WTC11 (cell line): ENCODE measurements at regions not wholly inside any gene's neighbourhood (a gene's known extent, or its start where the extent isn't known, plus 50 kb on each side); places are given as distances from the start of the nearest gene placed in this dataset.

Source experiments
- ATAC-seq: fragments of 200-7000 bp; cut with Tn5 transposase; 2 replicates; pipeline ENCODE4 v1.10.0; 2021; ENCODE audit warnings: mild to moderate bottlenecking, moderate library complexity
- CTCF ChIA-PET: fragments of 300-600 bp; sonication (Branson Sonifier 250); formaldehyde crosslinking; loops from one replicate; lab custom pipeline; 2021; ENCODE audit warnings: antibody characterized with exemption; lab: Charles Lee
- POLR2A ChIA-PET: fragments of 350-600 bp; sonication (Branson Sonifier 250); formaldehyde crosslinking; loops from one replicate; lab custom pipeline; 2021; ENCODE audit warnings: antibody characterized with exemption; lab: Charles Lee
- DNase-seq: peaks from one replicate; pipeline ENCODE4 v3.0.0; 2021; ENCODE audit warnings: low spot score
- H3K27ac Mint-ChIP-seq: 2 replicates; pipeline ENCODE4 v1.8.0; 2021; ENCODE audit warnings: mixed read lengths
- H3K27me3 Mint-ChIP-seq: 2 replicates; pipeline ENCODE4 v1.8.0; 2021; ENCODE audit warnings: low read depth, mild to moderate bottlenecking, moderate library complexity, mixed read lengths
- H3K36me3 Mint-ChIP-seq: 2 replicates; pipeline ENCODE4 v1.8.0; 2021; ENCODE audit warnings: mixed read lengths
- H3K4me1 Mint-ChIP-seq: 2 replicates; pipeline ENCODE4 v1.8.0; 2022; ENCODE audit warnings: mixed read lengths
- H3K4me3 Mint-ChIP-seq: 2 replicates; pipeline ENCODE4 v1.8.0; 2021; ENCODE audit warnings: mild to moderate bottlenecking, moderate library complexity, mixed read lengths
- H3K9me3 Mint-ChIP-seq: 2 replicates; pipeline ENCODE4 v1.8.0; 2021; ENCODE audit warnings: mixed read lengths
- CBFB ChIP-seq: sonication (generic); formaldehyde crosslinking; IDR thresholded peaks from 2 replicates; pipeline ENCODE4 v1.8.1; 2022; ENCODE audit warnings: mild to moderate bottlenecking, low read depth, missing genetic modification reagents
- E2F5 ChIP-seq: sonication (generic); formaldehyde crosslinking; IDR thresholded peaks from 2 replicates; pipeline ENCODE4 v1.8.1; 2022; ENCODE audit warnings: mild to moderate bottlenecking, moderate library complexity, missing genetic modification reagents
- ESRRA ChIP-seq: sonication (generic); formaldehyde crosslinking; IDR thresholded peaks from 2 replicates; pipeline ENCODE4 v1.8.1; 2022; ENCODE audit warnings: mild to moderate bottlenecking, missing genetic modification reagents, borderline replicate concordance
- FOXK1 ChIP-seq: sonication (generic); formaldehyde crosslinking; IDR thresholded peaks from 2 replicates; pipeline ENCODE4 v1.8.0; 2022; ENCODE audit warnings: mild to moderate bottlenecking, moderate library complexity, missing genetic modification reagents
- GTF2I ChIP-seq: fragments of 250-450 bp; sonication (Bioruptor Pico); conservative IDR thresholded peaks from 2 replicates; pipeline ENCODE4 v1.4.0; 2021; ENCODE audit warnings: mild to moderate bottlenecking
- HMGA2 ChIP-seq: fragments of 250-450 bp; sonication (Bioruptor Pico); IDR thresholded peaks from 2 replicates; pipeline ENCODE4 v1.4.0; 2021; ENCODE audit warnings: mild to moderate bottlenecking, moderate library complexity
- KAT7 ChIP-seq: sonication (generic); formaldehyde crosslinking; IDR thresholded peaks from 2 replicates; pipeline ENCODE4 v1.8.1; 2023; ENCODE audit warnings: missing genetic modification reagents, mild to moderate bottlenecking, borderline replicate concordance
- MXD4 ChIP-seq: fragments of 250-450 bp; sonication (Bioruptor Pico); IDR thresholded peaks from 2 replicates; pipeline ENCODE4 v1.8.0; 2021; ENCODE audit warnings: mild to moderate bottlenecking, moderate library complexity, borderline replicate concordance
- MYBL2 ChIP-seq: sonication (generic); formaldehyde crosslinking; IDR thresholded peaks from 2 replicates; pipeline ENCODE4 v1.8.1; 2023; ENCODE audit warnings: mild to moderate bottlenecking, moderate library complexity, missing genetic modification reagents
- TP53 ChIP-seq: sonication (generic); formaldehyde crosslinking; IDR thresholded peaks from 2 replicates; pipeline ENCODE4 v1.8.1; 2023; ENCODE audit warnings: mild to moderate bottlenecking, missing genetic modification reagents
- ZNF121 ChIP-seq: sonication (generic); formaldehyde crosslinking; IDR thresholded peaks from 2 replicates; pipeline ENCODE4 v1.8.0; 2023; ENCODE audit warnings: missing genetic modification reagents
- ZNF219 ChIP-seq: sonication (generic); formaldehyde crosslinking; IDR thresholded peaks from 2 replicates; pipeline ENCODE4 v1.8.0; 2023; ENCODE audit warnings: missing genetic modification reagents, mild to moderate bottlenecking, borderline replicate concordance
- ZNF317 ChIP-seq: sonication (generic); formaldehyde crosslinking; IDR thresholded peaks from 2 replicates; pipeline ENCODE4 v1.8.1; 2023; ENCODE audit warnings: low read depth, mild to moderate bottlenecking, moderate library complexity, missing genetic modification reagents, borderline replicate concordance
- ZNF532 ChIP-seq: fragments of 250-450 bp; sonication (Bioruptor Pico); IDR thresholded peaks from 2 replicates; pipeline ENCODE4 v1.9.0; 2021; ENCODE audit warnings: mild to moderate bottlenecking, borderline replicate concordance
- ZNF671 ChIP-seq: fragments of 250-450 bp; sonication (Bioruptor Pico); IDR thresholded peaks from 2 replicates; pipeline ENCODE4 v1.8.0; 2021; ENCODE audit warnings: mild to moderate bottlenecking
- TF ChIP-seq, protein P1 (sequence below): fragments of 250-450 bp; sonication (Bioruptor Pico); IDR thresholded peaks from 2 replicates; pipeline ENCODE4 v1.9.0; 2021; ENCODE audit warnings: mild to moderate bottlenecking
- TF ChIP-seq, protein P2 (sequence below): fragments of 250-450 bp; sonication (Bioruptor Pico); IDR thresholded peaks from 2 replicates; pipeline ENCODE4 v1.9.0; 2021; ENCODE audit warnings: mild to moderate bottlenecking
- TF ChIP-seq, protein P3 (sequence below): sonication (generic); formaldehyde crosslinking; IDR thresholded peaks from 2 replicates; pipeline ENCODE4 v1.8.0; 2022; ENCODE audit warnings: missing genetic modification reagents
- TF ChIP-seq, protein P4 (sequence below): sonication (generic); formaldehyde crosslinking; IDR thresholded peaks from 2 replicates; pipeline ENCODE4 v1.8.0; 2022; ENCODE audit warnings: mild to moderate bottlenecking, missing genetic modification reagents

- TF ChIP-seq ZNF532 (CRISPR knock-in tag) (no peak), E2F5 (CRISPR knock-in tag) (no peak), ESRRA (CRISPR knock-in tag) (no peak)
- TF ChIP-seq, protein P1, sequence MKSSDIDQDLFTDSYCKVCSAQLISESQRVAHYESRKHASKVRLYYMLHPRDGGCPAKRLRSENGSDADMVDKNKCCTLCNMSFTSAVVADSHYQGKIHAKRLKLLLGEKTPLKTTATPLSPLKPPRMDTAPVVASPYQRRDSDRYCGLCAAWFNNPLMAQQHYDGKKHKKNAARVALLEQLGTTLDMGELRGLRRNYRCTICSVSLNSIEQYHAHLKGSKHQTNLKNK (CRISPR knock-in tag): no peak
Observed at GRCh38 chr11:42713279-42713678, 598.5 kb upstream of the API5 start (continued).

DNA sequence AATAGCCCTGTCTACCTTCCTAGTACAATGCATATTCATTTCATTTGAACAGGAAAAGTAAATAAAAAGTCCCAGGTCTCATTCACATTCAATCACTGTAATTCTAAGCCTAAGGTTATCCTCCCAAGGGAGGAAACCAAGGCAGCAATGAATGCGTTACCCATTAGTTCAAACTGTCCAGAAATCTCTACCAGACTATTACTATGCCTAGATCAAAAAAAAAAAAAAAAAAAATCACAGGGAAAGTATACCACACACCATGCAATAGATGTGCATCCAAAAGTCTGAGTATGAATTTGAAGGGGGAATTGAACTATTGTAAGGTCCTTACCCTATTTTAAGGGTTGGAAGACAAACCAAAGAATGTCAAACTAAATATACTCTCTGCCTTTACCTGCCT, 598.0 kb upstream of the API5 start:
- CTCF ChIA-PET: no interaction called here
- TF ChIP-seq TP53 (no peak), GTF2I (CRISPR knock-in tag) (no peak), CBFB (CRISPR knock-in tag) (no peak), HMGA2 (CRISPR knock-in tag) (no peak), ZNF121 (CRISPR knock-in tag) (no peak), ZNF317 (CRISPR knock-in tag) (no peak), ZNF671 (CRISPR knock-in tag) (no peak), ZNF219 (CRISPR knock-in tag) (no peak)
- TF ChIP-seq, protein P2, sequence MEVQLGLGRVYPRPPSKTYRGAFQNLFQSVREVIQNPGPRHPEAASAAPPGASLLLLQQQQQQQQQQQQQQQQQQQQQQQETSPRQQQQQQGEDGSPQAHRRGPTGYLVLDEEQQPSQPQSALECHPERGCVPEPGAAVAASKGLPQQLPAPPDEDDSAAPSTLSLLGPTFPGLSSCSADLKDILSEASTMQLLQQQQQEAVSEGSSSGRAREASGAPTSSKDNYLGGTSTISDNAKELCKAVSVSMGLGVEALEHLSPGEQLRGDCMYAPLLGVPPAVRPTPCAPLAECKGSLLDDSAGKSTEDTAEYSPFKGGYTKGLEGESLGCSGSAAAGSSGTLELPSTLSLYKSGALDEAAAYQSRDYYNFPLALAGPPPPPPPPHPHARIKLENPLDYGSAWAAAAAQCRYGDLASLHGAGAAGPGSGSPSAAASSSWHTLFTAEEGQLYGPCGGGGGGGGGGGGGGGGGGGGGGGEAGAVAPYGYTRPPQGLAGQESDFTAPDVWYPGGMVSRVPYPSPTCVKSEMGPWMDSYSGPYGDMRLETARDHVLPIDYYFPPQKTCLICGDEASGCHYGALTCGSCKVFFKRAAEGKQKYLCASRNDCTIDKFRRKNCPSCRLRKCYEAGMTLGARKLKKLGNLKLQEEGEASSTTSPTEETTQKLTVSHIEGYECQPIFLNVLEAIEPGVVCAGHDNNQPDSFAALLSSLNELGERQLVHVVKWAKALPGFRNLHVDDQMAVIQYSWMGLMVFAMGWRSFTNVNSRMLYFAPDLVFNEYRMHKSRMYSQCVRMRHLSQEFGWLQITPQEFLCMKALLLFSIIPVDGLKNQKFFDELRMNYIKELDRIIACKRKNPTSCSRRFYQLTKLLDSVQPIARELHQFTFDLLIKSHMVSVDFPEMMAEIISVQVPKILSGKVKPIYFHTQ: no peak
- no peak for ATAC-seq

GRCh38 chr11:42720716-42721563, 590.9 kb upstream of the API5 start:
- Mint-ChIP-seq H3K27ac (no peak overlapping the region), H3K9me3 (peaks cover 16% of the 10 kb centered on the region), H3K4me1 (peaks cover 6% of the 10 kb centered on the region), H3K27me3 (no peaks in the 10 kb centered on the region; the same call in 1 of the 2 replicates), H3K36me3 (no peaks in the 10 kb centered on the region), H3K4me3 (no peak overlapping the region)
- CTCF ChIA-PET: no interaction called here
- no peak for ATAC-seq
- POLR2A ChIA-PET: no interaction called here
- DNase-seq: no peak
- TF ChIP-seq MYBL2: no peak
- no peak for TF ChIP-seq ZNF317 (CRISPR knock-in tag)
- no peak for TF ChIP-seq CBFB (CRISPR knock-in tag)
- TF ChIP-seq, protein P1 (CRISPR knock-in tag): no peak
- TF ChIP-seq, protein P3, sequence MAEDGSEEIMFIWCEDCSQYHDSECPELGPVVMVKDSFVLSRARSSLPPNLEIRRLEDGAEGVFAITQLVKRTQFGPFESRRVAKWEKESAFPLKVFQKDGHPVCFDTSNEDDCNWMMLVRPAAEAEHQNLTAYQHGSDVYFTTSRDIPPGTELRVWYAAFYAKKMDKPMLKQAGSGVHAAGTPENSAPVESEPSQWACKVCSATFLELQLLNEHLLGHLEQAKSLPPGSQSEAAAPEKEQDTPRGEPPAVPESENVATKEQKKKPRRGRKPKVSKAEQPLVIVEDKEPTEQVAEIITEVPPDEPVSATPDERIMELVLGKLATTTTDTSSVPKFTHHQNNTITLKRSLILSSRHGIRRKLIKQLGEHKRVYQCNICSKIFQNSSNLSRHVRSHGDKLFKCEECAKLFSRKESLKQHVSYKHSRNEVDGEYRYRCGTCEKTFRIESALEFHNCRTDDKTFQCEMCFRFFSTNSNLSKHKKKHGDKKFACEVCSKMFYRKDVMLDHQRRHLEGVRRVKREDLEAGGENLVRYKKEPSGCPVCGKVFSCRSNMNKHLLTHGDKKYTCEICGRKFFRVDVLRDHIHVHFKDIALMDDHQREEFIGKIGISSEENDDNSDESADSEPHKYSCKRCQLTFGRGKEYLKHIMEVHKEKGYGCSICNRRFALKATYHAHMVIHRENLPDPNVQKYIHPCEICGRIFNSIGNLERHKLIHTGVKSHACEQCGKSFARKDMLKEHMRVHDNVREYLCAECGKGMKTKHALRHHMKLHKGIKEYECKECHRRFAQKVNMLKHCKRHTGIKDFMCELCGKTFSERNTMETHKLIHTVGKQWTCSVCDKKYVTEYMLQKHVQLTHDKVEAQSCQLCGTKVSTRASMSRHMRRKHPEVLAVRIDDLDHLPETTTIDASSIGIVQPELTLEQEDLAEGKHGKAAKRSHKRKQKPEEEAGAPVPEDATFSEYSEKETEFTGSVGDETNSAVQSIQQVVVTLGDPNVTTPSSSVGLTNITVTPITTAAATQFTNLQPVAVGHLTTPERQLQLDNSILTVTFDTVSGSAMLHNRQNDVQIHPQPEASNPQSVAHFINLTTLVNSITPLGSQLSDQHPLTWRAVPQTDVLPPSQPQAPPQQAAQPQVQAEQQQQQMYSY (CRISPR knock-in tag): no peak
- TF ChIP-seq MXD4: no peak
- TF ChIP-seq, protein P4, sequence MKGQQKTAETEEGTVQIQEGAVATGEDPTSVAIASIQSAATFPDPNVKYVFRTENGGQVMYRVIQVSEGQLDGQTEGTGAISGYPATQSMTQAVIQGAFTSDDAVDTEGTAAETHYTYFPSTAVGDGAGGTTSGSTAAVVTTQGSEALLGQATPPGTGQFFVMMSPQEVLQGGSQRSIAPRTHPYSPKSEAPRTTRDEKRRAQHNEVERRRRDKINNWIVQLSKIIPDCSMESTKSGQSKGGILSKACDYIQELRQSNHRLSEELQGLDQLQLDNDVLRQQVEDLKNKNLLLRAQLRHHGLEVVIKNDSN (CRISPR knock-in tag): no peak
- no peak for TF ChIP-seq FOXK1 (CRISPR knock-in tag)
- no peak for TF ChIP-seq KAT7 (CRISPR knock-in tag)

More for the DNA sequence above, 598.0 kb upstream of the API5 start:
- peaks cover 23% of the 10 kb centered on the region for H3K4me1 Mint-ChIP-seq
- POLR2A ChIA-PET: no interaction called here
- H3K9me3 Mint-ChIP-seq: peaks cover 25% of the 10 kb centered on the region
- peaks cover 10% of the 10 kb centered on the region for H3K27me3 Mint-ChIP-seq
- H3K27ac Mint-ChIP-seq: no peak overlapping the region
- H3K4me3 Mint-ChIP-seq: no peak overlapping the region
- no peak for DNase-seq
- no peaks in the 10 kb centered on the region for H3K36me3 Mint-ChIP-seq
